Large intestine (tissue), 3 donors: ENCODE measurements at regions not wholly inside any gene's neighbourhood (a gene's known extent, or its start where the extent isn't known, plus 50 kb on each side); places are given as distances from the start of the nearest gene placed in this dataset.

Experiments used
- DNase-seq, 2 donors: peaks; one replicate each; pipeline versions ENCODE4 v3.0.0 to v3.0.0-alpha.2; 2013
- H3K27ac ChIP-seq: one replicate; pipeline ENCODE4 v1.5.1; 2013; ENCODE audit warnings: low read length
- H3K27me3 ChIP-seq: 2 replicates; pipeline ENCODE4 v1.6.1; 2013; ENCODE audit warnings: low read length; ENCODE audit not compliant: control insufficient read depth, insufficient read depth
- H3K36me3 ChIP-seq: 2 replicates; pipeline ENCODE4 v1.6.1; 2013; ENCODE audit warnings: low read length; ENCODE audit not compliant: control insufficient read depth, insufficient read depth
- H3K4me1 ChIP-seq: one replicate; pipeline ENCODE4 v1.6.1; 2013; ENCODE audit warnings: low read length; ENCODE audit not compliant: control insufficient read depth, insufficient read depth
- H3K4me3 ChIP-seq: one replicate; pipeline ENCODE4 v1.5.1; 2013; ENCODE audit warnings: low read length
- H3K9me3 ChIP-seq: one replicate; pipeline ENCODE4 v1.6.1; 2013; ENCODE audit warnings: mild to moderate bottlenecking, low read depth, low read length, moderate library complexity; ENCODE audit not compliant: control insufficient read depth
- WGBS: methylation state at CpG from one replicate; pipeline ENCODE4 v1.1.5; 2013; ENCODE audit warnings: low lambda C conversion rate; ENCODE audit not compliant: insufficient coverage; 5-methylcytosine and 5-hydroxymethylcytosine counted together

DNA sequence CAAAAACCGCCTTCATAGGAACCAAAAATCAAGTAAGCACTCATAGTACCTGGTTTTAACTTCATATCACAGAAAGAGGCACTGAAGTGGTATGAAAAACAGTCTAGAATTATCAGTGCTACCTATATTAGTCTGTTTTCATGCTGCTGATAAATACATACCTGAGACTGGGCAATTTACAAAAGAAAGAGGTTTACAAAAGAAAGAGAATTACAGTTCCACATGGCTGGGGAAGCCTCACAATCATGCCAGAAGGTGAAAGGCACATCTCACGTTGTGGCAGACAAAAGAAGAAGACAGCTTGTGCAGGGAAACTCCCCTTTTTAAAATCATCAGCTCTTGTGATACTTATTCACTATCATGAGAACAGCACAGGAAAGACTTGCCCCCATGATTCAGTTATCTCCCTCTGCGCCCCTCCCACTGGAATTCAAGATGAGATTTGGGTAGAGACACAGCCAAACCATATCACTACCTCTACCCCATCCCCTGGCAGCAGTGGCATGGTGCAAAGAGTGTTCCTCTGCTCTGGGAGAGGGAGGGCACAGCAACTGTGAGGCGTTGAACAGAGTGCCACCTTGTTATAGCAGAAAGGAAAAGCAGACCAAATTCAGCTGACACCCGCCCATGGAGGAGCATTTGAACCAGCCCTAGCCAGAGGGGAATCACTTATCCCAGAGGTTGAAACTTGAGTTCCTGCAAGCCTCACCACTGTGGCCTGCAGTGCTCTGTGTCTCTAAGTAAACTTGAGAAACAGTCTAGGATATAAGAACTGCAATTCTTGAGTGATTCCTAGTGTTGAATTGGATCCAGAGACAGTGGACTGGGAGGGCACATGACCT is 61.9 kb upstream of the PTPRZ1 start:
- Histone ChIP-seq H3K36me3 (no peaks in the 10 kb centered on the region), H3K4me3 (no peak overlapping the region), H3K27ac (no peak overlapping the region), H3K27me3 (no peaks in the 10 kb centered on the region), H3K4me1 (no peaks in the 10 kb centered on the region), H3K9me3 (peaks cover 4% of the 10 kb centered on the region)
- no CpG with 5 or more reads among the region's 5 CpGs for WGBS
- DNase-seq, result no peak

DNA sequence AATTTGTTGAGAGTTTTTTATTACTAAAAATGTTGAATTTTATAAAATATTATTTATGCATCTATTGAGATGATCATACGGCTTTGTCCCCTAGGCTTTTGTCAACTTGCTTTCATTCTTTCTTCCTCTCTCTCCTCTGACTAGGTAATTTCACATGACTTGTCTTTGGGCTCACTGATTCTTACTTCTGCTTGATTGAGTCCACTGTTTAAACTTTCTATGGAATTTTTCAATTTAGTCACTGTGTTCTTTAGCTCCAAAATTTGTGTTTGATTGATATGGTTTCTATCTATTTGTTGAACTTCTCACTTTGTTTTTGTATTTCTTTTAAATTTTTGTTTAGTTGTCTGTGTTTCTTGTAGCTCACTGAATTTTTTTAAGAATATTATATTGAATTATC is 65.9 kb upstream of the PTPRZ1 start:
- Histone ChIP-seq H3K27ac (no peak overlapping the region), H3K4me1 (no peaks in the 10 kb centered on the region), H3K9me3 (peaks cover 4% of the 10 kb centered on the region), H3K27me3 (no peaks in the 10 kb centered on the region), H3K36me3 (no peaks in the 10 kb centered on the region), H3K4me3 (no peak overlapping the region)
- no peak for DNase-seq
- WGBS, result 100% methylated on average over 1 of the region's 1 CpG

DNA sequence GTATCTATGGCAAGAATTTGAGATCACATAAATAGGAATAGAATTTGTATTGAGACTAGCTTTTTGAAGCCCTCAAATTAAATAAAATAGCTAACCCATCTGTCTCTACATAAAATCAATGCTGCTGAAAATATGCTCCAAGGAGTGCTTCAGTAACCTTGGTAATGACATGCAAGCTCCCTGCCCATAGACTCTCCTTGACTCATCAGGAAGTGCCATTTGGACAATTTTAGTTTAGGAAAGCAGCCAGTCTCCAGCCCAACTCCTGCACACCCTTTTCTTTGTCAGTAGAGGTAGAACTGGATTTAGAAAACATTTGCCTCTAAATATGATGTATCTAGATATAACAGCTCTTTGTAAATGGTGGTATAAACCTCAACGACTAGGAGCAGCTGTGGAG is 69.9 kb upstream of the PTPRZ1 start:
- Histone ChIP-seq H3K4me1 (no peaks in the 10 kb centered on the region), H3K36me3 (no peaks in the 10 kb centered on the region), H3K27ac (no peak overlapping the region), H3K4me3 (no peak overlapping the region), H3K9me3 (peaks cover 4% of the 10 kb centered on the region), H3K27me3 (no peaks in the 10 kb centered on the region)
- no peak for DNase-seq
- 100% methylated on average over 1 of the region's 1 CpG for WGBS

DNA sequence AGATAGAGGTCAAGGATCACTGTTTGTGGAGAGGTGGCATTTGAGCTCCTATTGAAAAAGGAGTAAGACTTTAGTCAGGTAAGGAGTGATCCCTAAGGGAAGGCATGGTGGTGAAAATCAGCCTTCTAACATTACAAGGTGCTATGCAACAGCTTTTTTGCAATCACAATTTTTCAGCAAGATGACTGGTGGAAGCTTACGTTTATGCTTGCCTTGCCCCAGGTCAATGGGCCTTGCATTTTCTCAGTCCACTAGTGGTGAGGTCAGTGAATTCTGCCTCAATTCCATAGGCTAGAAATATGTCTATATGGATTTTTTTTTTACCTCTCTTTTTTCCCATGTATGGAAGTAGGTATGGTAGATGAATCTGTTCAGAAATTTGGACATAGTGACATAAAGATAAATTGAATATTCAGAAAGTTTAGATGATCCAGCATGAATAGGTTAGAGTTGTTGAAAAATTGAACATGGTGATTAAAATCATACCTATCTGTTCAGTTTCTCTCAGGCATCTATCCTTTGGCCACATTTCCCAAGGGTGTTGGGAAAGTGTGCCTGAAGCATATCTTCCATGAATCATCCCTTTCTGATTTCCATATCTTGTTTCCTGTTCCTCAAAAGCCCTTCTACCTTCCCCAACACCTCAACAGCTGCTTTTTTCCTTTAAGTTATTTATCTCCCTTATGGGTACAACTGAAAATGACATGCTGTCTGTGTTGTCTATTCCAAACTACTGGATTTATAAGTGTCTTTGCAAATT is 71.9 kb upstream of the PTPRZ1 start:
- Histone ChIP-seq H3K27ac (no peak overlapping the region), H3K36me3 (no peaks in the 10 kb centered on the region), H3K27me3 (no peaks in the 10 kb centered on the region), H3K4me3 (no peak overlapping the region), H3K9me3 (no peaks in the 10 kb centered on the region), H3K4me1 (no peaks in the 10 kb centered on the region)
- DNase-seq, result no peak
- whole genome bisulfite sequencing, result no CpG with 5 or more reads among the region's 1 CpG

DNA sequence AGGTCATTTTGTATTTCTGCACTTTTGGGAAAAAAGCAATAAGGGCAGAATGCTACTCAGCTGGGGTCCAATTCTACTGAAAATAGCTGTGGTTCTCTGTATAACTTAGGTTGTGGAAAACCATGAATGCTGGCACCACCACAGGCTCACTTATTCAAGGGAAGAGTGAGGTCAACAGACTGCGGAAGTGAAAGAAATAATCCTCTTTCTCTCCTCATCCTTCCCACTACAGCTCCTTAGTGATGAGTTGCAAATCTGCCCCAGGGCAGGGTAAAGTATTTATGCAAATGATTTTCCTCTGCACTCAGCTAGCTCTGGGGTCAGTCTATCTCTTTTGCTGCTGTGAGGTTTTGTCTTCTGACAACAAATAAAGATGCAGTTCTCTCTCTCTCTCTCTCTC is 74.1 kb upstream of the PTPRZ1 start:
- WGBS, result no CpG with 5 or more reads among the region's 1 CpG
- Histone ChIP-seq H3K27ac (no peak overlapping the region), H3K27me3 (no peaks in the 10 kb centered on the region), H3K36me3 (no peaks in the 10 kb centered on the region), H3K9me3 (no peaks in the 10 kb centered on the region), H3K4me1 (no peaks in the 10 kb centered on the region), H3K4me3 (no peak overlapping the region)
- no peak for DNase-seq

DNA sequence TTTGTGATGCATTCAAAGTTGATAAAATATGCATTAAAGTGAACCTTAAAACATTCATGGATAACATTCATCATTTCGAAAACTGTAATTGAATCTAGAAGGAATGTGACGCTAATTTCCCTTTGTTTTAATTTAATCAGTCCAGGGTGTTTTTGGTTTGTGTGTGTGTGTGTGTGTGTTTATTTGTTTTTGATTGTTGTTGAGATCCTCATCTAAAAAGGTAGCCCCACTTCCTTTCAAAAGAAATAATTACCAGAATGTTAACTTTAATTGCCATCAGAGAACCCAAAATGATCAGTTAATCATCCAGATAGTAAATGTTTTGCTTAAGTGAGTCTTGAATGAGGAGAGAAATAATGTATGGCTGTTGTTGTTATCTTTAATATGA is 74.5 kb upstream of the PTPRZ1 start:
- H3K9me3 ChIP-seq, result no peaks in the 10 kb centered on the region
- DNase-seq, result no peak
- no peaks in the 10 kb centered on the region for H3K4me1 ChIP-seq
- H3K4me3 ChIP-seq, result no peak overlapping the region
- WGBS, result 100% methylated on average over 1 of the region's 2 CpGs
- H3K27ac ChIP-seq, result no peak overlapping the region
- no peaks in the 10 kb centered on the region for H3K27me3 ChIP-seq
- no peaks in the 10 kb centered on the region for H3K36me3 ChIP-seq

DNA sequence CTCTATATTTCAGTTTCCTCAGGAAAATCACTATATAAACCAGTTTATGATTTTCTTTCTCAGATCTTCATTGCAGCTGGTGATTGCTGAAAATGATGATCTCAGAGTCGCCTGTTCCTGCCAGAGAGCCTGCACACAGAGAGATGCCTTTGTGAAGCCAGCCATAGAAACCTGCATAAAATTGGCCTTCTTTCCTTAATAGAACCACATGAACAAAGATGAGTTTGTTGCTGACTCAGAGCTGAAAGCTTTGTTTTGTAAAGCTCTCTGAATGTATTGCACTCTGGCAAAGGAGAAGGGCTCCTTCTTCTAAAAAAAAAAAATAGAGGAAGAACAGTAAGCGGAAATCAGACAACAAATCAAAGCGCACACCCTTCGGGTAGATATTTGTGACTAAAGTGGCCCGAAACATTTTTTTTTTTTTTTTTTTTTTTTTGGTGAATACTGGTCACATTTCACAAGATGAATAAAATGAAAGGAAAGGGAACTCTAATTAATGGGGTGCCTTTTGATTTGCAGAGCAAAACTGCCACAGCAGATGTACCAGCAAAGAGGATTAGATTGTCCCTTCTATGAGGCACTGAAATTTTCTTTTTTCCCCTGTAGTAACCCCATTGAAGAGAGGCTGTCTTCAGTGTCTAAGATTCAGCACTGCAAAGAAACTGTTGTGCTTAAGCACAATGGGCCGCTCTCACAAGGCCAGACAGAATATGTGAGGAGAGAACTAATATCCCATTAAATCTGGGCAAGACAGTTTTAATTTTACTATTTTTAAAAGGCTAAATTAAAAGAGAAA is 75.1 kb upstream of the PTPRZ1 start:
- no CpG with 5 or more reads among the region's 6 CpGs for WGBS

DNA sequence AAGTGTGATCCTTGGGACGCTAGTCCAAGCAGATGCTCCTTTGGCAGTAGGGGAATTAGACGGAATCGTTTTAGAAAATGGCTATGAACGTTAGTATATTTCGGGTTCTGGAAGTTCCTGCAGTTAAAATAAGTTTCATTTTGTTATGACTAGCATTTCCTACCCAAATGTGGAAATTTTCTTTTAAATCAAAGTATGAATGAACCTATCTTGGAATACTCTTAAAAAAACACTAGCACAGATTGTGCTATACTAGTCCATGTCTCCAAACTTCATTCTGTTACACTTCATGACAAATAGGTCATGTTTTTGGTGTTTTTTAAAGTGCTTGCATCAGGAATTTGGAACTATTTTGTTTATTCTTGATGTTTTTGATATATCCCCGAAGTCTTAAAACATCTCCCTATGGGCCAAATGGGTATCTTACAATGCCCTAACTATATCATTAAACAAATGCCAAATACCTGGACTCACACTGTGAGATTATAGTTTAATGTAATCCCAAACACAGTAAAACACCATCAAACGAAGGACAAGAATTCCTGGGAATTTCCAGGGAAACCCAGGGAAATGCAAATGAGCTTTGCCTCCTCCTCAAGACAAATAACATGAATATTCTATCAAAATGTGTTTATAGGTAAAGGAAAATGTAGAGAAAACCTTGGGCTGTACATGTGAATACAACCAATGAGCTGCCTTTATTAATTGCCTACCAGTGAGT is 75.9 kb upstream of the PTPRZ1 start:
- H3K9me3 ChIP-seq, result no peaks in the 10 kb centered on the region
- 100% methylated on average over 2 of the region's 7 CpGs for WGBS
- no peak for DNase-seq
- H3K4me1 ChIP-seq, result no peaks in the 10 kb centered on the region
- no peak overlapping the region for H3K4me3 ChIP-seq
- H3K27ac ChIP-seq, result no peak overlapping the region
- H3K27me3 ChIP-seq, result no peaks in the 10 kb centered on the region
- no peaks in the 10 kb centered on the region for H3K36me3 ChIP-seq

More for the DNA sequence above, 75.1 kb upstream of the PTPRZ1 start:
- Histone ChIP-seq H3K36me3 (no peaks in the 10 kb centered on the region), H3K27ac (no peak overlapping the region), H3K27me3 (no peaks in the 10 kb centered on the region), H3K4me3 (no peak overlapping the region), H3K4me1 (no peaks in the 10 kb centered on the region), H3K9me3 (no peaks in the 10 kb centered on the region)
- DNase-seq, result no peak

DNA sequence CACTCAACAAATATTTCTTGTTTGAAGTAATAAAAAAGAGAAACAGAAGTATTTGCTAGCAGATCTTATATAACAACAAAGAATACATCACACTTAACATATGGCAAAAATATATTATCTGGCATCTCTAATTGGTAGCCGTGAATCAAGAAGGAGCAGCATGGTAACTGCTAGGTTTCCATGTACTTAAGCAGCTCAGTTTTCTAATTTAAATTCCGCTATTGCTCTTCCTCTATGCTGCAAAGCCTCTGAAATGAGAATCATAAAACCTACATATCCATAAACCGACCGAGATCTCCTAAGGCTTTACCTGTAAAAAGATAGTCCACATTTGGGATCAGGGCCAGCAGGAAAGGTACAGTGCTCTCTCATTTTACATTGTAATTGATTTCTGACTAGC is 76.6 kb upstream of the PTPRZ1 start:
- Histone ChIP-seq H3K36me3 (no peaks in the 10 kb centered on the region), H3K9me3 (no peaks in the 10 kb centered on the region), H3K27ac (no peak overlapping the region), H3K4me1 (no peaks in the 10 kb centered on the region), H3K4me3 (no peak overlapping the region), H3K27me3 (no peaks in the 10 kb centered on the region)
- DNase-seq, result no peak
- no CpG with 5 or more reads among the region's 4 CpGs for WGBS

DNA sequence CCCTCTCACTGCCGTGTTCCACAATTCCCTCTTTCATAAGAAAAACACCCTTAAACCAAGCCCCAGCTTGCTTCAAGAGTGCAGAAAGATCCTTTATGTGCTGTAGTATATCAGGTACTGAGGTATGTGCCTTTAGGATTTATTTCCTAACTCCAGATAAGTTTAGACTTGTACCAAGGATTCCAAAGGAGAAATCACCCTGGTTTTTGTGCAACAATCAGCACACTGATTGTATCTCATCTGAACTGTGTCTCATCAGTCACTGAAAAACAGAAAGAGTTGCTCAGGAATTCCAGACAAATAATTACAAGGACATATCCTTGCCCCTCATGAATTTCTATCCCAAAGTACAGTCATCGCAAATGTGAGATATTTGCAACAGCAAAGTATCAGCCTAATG is 77.2 kb upstream of the PTPRZ1 start:
- Histone ChIP-seq H3K27ac (no peak overlapping the region), H3K4me1 (no peaks in the 10 kb centered on the region), H3K9me3 (no peaks in the 10 kb centered on the region), H3K27me3 (no peaks in the 10 kb centered on the region), H3K36me3 (no peaks in the 10 kb centered on the region), H3K4me3 (no peak overlapping the region)
- WGBS, result 80% methylated on average over 1 of the region's 2 CpGs
- no peak for DNase-seq
